Right atrium auricular region (tissue), 2 donors: ENCODE measurements at regions not wholly inside any gene's neighbourhood (a gene's known extent, or its start where the extent isn't known, plus 50 kb on each side); places are given as distances from the start of the nearest gene placed in this dataset.

Source experiments
- DNase-seq: peaks from one replicate; pipeline ENCODE4 v3.0.0-alpha.2; 2019; ENCODE audit warnings: low spot score
- H3K27ac ChIP-seq, 2 donors: fragments of 200-600 bp; sonication (generic); 1 replicate in 1 of 2; 2 replicates in 1 of 2; pipeline ENCODE4 v1.5.1; 2016 to 2019
- H3K27me3 ChIP-seq, 2 donors: fragments of 200-600 bp; sonication (generic); one replicate each; pipeline versions ENCODE4 v1.5.1 to v1.6.0; 2017 to 2019
- H3K36me3 ChIP-seq: fragments of 200-600 bp; sonication (generic); one replicate; pipeline ENCODE4 v1.5.1; 2016
- H3K4me1 ChIP-seq, 2 donors: fragments of 200-600 bp; sonication (generic); one replicate each; pipeline versions ENCODE4 v1.5.1 to v1.6.0; 2017 to 2019
- H3K4me3 ChIP-seq, 2 donors: fragments of 200-600 bp; sonication (generic); 1 replicate in 1 of 2; 2 replicates in 1 of 2; pipeline ENCODE4 v1.5.1; 2017 to 2019; ENCODE audit warnings: mild to moderate bottlenecking in 1 of 2, moderate library complexity in 1 of 2
- H3K9me3 ChIP-seq, 2 donors: fragments of 200-600 bp; sonication (generic); one replicate each; pipeline ENCODE4 v1.5.1; 2019
- TF ChIP-seq, protein P1 (sequence below), 2 donors: fragments of 200-600 bp; sonication (generic); IDR thresholded peaks; one replicate each; pipeline ENCODE4 v1.5.1; 2019; ENCODE audit warnings: antibody characterized with exemption in 2 of 2

DNA sequence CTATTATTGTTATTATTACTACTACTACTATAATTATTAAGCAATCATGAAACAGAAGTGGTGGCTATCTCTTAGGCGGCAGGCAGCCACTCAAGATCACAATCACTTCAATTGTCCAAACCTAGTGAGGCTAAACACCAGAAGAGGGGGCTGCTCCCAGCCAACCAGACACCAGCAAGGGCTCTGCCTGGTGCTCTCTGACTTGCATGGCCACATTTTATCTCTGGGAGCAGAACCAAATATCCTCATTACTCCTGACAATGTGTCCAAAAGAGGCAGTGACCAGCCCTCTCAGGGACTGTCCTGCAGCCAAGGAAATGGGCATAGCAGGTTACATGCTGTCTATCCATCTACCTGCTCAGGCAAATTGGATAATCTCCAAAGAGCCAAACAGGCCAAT lies 187.4 kb upstream of the PDE1C start:
- Histone ChIP-seq H3K4me1 (peaks cover 0 to 13% of the 10 kb centered on the region in 2 donors), H3K27me3 (no peaks in the 10 kb centered on the region)
- no peak for DNase-seq

DNA sequence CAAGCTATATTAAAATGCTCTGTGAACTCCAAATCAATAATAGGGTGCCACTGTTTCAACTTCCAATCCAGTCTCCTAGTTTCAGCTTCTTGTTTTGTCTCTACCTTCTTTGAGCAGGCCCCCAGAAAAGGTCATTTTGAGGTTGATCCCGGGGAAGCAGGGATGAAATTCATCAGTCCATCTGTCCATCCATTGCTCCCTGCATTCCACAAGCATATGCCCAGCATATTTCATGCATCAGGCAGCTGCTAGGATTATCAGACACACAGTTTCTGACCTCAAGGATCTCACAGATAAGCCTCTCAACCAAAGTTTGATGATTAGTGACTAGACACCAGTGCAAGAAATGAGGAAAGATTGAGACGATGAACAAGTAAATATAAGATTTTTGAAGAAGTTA lies 186.6 kb upstream of the PDE1C start:
- H3K9me3 ChIP-seq, result no peaks in the 10 kb centered on the region
- no peaks in the 10 kb centered on the region for H3K27me3 ChIP-seq
- TF ChIP-seq, protein P1, sequence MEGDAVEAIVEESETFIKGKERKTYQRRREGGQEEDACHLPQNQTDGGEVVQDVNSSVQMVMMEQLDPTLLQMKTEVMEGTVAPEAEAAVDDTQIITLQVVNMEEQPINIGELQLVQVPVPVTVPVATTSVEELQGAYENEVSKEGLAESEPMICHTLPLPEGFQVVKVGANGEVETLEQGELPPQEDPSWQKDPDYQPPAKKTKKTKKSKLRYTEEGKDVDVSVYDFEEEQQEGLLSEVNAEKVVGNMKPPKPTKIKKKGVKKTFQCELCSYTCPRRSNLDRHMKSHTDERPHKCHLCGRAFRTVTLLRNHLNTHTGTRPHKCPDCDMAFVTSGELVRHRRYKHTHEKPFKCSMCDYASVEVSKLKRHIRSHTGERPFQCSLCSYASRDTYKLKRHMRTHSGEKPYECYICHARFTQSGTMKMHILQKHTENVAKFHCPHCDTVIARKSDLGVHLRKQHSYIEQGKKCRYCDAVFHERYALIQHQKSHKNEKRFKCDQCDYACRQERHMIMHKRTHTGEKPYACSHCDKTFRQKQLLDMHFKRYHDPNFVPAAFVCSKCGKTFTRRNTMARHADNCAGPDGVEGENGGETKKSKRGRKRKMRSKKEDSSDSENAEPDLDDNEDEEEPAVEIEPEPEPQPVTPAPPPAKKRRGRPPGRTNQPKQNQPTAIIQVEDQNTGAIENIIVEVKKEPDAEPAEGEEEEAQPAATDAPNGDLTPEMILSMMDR (IDR thresholded peaks at IDR 0.05), result no peak
- H3K36me3 ChIP-seq, result no peaks in the 10 kb centered on the region
- no peak overlapping the region for H3K27ac ChIP-seq
- DNase-seq, result no peak
- peaks cover 0 to 13% of the 10 kb centered on the region in 2 donors for H3K4me1 ChIP-seq
- H3K4me3 ChIP-seq, result no peak overlapping the region

More for the DNA sequence above, 187.4 kb upstream of the PDE1C start:
- Histone ChIP-seq H3K36me3 (no peaks in the 10 kb centered on the region), H3K9me3 (no peaks in the 10 kb centered on the region), H3K4me3 (no peak overlapping the region), H3K27ac (no peak overlapping the region)
- TF ChIP-seq, protein P1 (IDR thresholded peaks at IDR 0.05), result no peak

DNA sequence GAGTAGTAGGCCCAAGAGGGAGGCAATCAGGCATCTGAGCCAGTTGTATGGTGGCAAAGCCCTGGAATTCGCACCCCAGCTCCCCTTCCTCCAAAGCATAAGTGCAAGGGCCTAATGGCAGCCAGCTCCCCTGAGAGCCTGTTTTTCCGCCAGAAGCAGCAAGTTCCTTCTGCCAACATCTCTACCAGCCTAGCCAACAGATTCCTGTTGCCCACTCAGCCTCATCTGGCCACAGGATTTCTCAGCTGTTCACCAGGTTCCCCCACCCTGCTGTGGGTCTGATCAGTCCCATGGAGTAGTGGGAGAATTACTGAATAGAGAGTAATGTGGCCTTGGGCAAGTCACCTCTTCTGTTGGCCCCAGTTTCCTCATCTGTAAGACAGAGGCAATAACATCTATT lies 186.2 kb upstream of the PDE1C start:
- Histone ChIP-seq H3K4me1 (peaks cover 0 to 13% of the 10 kb centered on the region in 2 donors), H3K36me3 (no peaks in the 10 kb centered on the region), H3K27ac (no peak overlapping the region), H3K9me3 (no peaks in the 10 kb centered on the region), H3K4me3 (no peak overlapping the region), H3K27me3 (no peaks in the 10 kb centered on the region)
- DNase-seq, result no peak
- TF ChIP-seq, protein P1 (IDR thresholded peaks at IDR 0.05), result no peak

DNA sequence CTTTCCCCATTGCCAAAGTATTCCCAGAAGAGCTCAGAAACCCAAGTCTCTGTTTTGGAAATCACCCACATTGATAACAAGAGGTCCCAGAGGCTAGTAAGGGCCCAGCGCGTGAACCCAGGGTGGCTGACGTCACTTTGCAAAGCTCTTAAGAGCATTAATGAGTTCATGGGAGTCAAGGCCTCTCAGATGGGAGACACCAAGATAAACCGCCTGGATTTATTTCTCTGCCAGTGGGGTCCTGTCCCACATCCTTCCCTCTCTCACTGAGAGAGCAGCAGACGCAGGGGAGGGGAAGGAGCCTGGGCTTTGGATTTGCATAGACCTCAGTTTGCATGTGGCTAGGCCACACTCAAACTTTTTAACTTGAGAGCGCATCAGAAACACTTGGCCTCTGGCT lies 184.8 kb upstream of the PDE1C start:
- DNase-seq, result no peak
- Histone ChIP-seq H3K9me3 (no peaks in the 10 kb centered on the region), H3K4me1 (peaks cover 0 to 13% of the 10 kb centered on the region in 2 donors), H3K27me3 (no peaks in the 10 kb centered on the region), H3K4me3 (no peak overlapping the region), H3K27ac (no peak overlapping the region), H3K36me3 (no peaks in the 10 kb centered on the region)
- TF ChIP-seq, protein P1 (IDR thresholded peaks at IDR 0.05), result no peak

DNA sequence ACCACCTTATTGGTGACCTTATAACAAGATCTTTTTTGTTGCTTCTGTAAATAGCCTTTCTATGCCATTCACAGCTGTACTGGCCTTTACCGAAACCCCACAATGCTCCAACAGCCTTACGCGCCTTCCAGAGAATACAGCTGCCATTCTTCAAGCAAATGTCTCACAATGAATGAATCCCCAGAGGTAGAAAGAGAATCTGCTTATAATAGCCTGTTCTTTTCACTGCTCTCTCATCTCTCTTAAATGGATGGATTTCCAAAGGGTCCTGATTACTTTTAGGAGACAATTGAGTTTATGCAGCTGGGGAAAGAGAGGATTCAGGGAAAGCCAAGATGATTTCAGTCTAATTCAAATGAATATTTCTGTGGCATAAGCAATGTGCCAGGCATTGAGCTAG lies 183.1 kb upstream of the PDE1C start:
- TF ChIP-seq, protein P1 (IDR thresholded peaks at IDR 0.05), result no peak
- Histone ChIP-seq H3K9me3 (no peaks in the 10 kb centered on the region), H3K4me1 (peaks cover 0 to 13% of the 10 kb centered on the region in 2 donors), H3K27me3 (no peaks in the 10 kb centered on the region), H3K27ac (peak overlapping the region in 1 of 2 donors; percentile 10), H3K4me3 (no peak overlapping the region), H3K36me3 (no peaks in the 10 kb centered on the region)
- no peak for DNase-seq

DNA sequence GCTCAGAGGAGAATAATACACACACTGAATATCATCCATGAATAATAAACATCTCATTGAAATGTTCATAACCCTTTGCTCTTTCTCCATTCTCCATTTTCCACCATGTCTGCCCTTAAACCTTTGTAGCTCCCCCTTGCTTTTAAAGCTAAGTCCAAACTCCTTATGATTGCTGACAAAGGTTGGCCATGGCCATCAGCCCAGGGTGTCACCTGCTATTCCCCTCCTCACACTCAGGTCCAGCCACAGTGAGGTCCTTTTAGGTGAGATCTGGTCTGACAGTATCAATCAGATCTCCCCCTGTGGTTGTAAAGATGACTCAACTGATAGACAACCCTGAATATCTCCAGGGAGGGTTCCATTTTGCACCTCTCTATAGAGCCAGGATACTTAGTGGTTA lies 181.5 kb upstream of the PDE1C start:
- no peaks in the 10 kb centered on the region for H3K27me3 ChIP-seq
- peaks cover 0 to 13% of the 10 kb centered on the region in 2 donors for H3K4me1 ChIP-seq
- H3K36me3 ChIP-seq, result no peaks in the 10 kb centered on the region
- TF ChIP-seq, protein P1 (IDR thresholded peaks at IDR 0.05), result no peak
- H3K27ac ChIP-seq, result no peak overlapping the region
- no peak overlapping the region for H3K4me3 ChIP-seq
- no peak for DNase-seq
- H3K9me3 ChIP-seq, result no peaks in the 10 kb centered on the region
